Anterior cingulate cortex (tissue), 58 donors: ENCODE measurements at regions not wholly inside any gene's neighbourhood (a gene's known extent, or its start where the extent isn't known, plus 50 kb on each side); places are given as distances from the start of the nearest gene placed in this dataset.
"Not testable (repeated sequence)": the region's sequence is repeated elsewhere in the genome, so short reads cannot be mapped to it uniquely, and the experiment has no call there.

Experiments
- DNase-seq, 58 donors: peaks; one replicate each; lab custom pipeline; 2025; lab: John Stamatoyannopoulos, UW

DNA sequence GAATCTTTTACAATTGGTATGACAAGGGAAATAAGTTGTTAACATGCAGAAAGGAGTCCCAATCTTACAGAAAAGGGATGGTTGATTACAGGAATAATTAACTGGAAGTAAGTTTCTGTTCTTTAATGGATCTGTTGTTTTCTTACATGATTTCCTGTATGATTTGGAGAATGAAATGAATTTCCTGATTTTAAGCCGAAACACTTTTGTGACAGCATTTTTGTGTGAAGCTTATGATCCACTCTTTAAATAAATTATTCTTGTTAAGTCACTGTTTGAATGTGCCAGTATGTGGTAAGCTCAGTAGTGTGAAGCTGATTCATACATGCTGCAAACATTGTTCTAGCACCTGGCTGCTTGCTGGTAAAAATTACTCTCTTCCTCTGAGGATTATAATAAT is 516.2 kb downstream of the DCDC2C start:
- peak in 2 of 58 donors; percentile 8 to 13 for DNase-seq

DNA sequence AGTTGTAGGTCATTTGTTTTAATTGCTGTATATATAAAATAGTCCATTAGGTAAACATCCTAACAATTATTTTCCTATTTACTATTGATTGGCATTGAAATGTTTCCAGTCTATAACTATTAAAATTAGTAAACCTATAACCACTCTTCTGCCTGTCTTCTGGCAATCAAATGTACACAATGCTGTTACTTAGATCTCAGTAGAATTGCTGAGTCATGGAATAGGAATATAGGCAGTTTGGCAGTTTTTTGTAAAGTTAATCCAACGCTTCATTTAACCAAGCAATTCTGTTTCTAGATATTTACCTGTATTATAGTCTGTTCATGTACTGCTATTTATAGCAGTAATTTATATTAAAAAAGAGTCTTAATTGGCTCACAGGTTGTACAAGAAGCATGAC is 518.1 kb downstream of the DCDC2C start:
- no peak for DNase-seq

GRCh38 chr2:4221845-4222244 is 518.5 kb downstream of the DCDC2C start:
- no peak for DNase-seq

DNA sequence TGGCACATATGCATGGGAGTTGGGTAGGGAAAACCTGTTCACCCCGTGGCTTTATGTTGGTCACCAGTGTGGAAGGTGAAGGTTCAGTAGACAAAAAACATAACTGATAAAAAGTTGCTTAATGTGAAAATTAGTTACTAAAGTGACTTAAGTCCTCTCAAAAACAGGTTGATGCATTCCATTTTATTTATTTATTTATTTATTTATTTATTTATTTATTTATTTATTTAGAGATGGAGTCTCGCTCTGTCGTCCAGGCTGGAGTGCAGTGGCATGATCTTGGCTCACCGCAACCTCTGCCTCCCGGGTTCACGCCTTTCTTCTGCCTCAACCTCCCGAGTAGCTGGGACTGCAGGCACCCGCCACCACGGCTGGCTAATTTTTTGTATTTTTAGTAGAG is 541.0 kb downstream of the DCDC2C start:
- DNase-seq, result not testable (repeated sequence)

DNA sequence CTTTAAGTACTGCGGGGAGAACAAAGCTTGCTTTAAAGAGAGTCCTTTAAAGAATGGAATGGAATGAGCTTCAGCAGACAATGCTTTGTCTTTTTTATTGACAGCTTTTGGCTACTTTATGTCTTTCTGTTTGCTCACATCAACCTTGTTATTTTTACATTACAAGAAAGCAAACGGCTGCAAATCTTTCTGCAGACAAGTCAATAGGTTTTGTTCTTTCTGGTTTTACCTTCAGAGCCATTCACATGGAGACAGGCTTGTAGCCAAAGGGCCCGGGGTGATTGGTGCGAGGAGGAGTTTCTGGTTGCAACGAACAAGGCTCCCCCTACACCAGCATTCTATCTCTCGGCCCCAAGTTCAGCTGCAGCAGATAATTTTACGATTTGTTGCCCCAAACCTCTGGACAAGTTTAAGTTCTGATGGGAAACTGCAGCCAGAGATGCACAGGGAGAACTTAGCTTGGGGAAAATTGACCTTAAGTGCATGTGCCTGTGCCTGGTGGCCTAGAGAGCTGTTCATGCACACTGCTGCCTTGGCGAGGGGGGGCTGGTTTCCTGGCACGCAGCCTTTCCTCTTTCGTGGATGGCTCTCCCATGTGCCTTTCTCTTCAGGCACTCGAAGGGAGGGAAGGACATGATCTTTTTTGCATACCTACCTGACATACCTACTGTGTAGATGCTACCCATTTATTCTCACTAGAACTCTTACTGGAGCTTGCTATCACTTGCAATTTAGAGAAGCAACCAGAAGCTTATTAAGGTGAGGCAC is 543.2 kb downstream of the DCDC2C start:
- DNase-seq, result no peak

DNA sequence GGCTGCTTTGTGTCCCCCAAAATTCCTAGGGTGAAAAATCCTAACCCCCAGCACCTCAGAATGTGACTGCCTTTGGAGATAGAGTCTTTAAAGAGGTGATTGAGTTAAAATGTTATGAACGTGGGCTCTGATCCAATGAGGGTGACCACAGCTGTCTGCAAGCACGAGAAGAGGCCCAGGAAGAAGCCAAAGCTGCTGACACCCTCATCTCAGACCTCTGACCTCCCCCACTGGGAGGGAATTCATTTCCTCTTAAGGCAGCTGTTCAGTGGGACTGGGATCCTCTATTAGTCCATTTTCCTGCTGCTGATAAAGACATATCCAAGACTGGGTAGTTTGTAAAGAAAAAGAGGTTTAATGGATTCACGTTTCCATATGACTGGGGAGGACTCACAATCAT is 544.4 kb downstream of the DCDC2C start:
- DNase-seq, result no peak

DNA sequence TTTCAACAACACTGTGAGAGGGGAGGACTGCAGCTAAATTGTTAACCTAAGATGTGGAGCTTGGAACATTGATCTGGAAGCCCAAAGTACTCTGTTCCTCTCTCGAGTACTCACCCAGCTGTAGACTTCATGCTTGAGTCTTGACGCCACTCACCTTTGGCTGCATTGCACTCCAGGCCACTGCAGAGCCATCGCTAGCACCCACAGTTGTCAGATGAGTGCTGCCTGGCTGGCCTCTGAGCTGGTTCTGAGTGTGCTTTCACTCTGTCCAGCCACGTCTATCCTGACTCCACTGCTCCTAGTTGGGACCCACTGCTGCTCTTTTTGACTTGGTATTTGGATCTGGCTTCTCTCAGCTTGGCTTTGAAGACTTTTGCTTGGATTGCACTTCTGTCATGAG is 552.1 kb downstream of the DCDC2C start:
- DNase-seq, result no peak

- no peak for DNase-seq
These were observed 553.0 kb downstream of the DCDC2C start for GRCh38 chr2:4256351-4256750.

DNA sequence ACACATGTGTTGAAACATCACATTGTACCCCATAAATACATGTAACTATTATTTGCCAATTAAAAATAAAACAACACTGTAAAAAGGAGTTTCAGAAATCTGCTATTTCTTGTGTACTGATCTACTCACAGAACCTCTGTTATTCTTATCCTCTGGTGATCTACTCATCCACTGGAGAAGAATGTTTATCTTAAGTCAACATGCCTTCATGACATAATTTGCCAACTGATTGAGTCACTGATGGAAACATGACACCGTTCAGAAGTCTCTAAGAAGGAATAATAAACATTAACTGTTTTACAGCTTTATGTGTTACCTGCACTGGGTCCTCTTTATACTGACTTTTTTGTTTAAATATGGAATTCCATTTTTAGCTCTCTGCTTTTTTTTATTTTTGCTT is 555.2 kb downstream of the DCDC2C start:
- DNase-seq, result no peak

DNA sequence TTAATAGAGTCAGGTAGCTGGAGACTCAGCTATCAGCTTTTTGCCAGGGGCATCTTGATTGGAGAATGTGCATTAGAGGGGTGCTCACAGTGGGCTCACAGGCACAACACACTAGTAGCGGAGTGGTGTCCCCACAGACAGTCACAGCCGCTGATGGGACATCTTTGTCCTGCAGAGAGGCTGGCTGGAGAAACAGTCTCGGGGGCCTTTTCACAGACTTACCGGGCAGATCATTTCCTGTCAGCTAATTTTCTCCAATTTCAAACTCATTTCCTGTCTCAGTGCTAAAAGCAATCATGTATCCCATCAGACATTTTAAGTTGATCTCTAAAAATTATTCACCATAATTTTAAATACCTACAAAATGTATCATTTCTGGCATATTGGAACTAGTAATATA is 562.6 kb downstream of the DCDC2C start:
- no peak for DNase-seq

DNA sequence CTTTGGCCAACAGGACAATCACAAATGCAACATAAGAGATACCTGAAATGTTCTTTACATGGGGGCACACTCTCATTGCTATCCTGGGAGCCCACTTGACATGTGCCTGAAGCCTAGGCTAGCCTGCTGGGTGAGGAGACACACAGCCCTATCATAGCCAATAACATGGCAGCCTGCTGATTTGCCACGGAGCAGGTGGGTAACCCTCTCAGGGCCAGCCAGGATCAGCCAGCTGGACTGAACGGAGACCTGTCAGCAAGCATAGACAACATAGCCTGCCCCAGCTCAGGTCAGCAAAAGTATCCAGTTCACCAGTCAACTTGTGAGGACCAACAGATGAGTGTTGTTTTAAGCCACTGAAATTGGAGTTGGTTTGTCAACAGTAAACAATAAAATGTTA is 566.5 kb downstream of the DCDC2C start:
- DNase-seq, result no peak

GRCh38 chr2:4272261-4272858 is 569.0 kb downstream of the DCDC2C start:
- DNase-seq, result no peak

DNA sequence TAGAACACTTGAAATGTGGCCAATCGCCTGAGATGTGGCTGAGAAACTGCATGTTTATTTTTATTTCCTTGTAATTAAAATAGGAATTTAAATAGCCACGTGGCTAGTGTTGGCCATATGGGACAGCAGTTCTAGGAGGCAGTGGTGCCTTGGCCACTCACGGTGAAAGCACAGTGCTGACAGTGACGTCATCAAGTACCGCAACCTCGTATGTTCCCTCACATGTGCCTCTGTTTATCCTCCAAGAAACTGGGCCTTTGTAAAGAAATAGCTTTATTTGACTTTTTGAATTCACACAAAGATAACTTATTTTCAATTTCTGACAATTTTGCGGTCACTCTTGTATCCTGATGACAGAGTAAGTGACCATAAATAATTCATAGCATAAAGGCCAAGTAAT is 575.0 kb downstream of the DCDC2C start:
- DNase-seq, result no peak

DNA sequence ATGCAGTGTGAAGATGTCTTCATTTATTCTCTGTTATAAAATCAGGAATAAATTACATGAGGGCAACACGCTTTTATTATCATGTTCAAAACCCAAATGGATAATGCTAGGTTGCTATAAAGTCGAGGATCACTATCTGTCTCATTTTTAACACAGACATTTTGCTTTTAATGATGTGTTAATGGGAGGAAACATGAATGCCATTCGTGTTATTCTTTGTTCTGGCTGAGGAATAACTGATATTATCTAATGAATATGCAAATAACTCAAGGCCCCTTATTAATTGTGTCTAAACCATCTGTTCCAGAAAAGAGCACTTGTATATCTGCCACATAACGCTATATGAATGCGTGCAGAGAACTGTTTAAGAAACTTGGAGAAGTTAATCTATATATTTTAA is 576.1 kb downstream of the DCDC2C start:
- DNase-seq, result no peak

DNA sequence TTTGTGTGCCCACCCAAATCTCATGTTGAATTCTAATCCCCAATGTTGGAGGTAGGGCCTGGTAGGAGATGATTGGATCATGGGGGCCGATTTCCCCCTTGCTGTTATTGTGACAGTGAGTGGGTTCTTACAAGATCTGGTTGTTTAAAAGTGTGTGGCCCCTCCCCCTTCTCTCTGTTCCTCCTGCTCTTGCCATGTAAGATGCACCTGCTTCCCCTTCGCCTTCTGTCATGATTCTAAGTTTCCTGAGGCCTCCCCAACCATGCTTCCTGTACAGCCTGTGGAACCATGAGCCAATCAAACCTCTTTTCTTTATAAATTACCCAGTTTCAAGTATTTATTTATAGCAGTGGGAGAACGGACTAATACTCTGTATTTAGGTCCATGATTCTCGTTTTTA is 588.1 kb downstream of the DCDC2C start:
- DNase-seq, result no peak

- DNase-seq, result no peak
These were observed 592.3 kb downstream of the DCDC2C start for GRCh38 chr2:4295680-4296079.

DNA sequence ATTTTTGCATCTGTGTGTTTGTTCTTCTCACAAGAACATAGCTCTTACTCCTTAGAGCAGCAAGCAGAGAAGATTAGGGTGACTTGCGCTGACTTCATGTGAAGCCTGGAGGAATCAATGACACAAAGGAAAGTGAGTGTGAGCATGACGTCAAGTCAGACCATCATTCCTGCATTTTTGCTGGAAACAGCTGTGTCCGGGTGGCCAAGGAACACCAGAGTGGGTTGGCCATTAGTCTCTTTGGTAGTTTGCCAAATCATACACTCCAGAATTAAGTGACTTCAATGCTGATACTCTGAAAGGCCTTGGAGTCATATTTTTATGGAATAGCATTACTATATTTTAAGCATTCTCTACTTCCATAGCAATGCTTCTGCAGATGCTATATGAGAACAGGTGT is 597.2 kb downstream of the DCDC2C start:
- no peak for DNase-seq

- no peak for DNase-seq
These were observed 621.2 kb downstream of the DCDC2C start for GRCh38 chr2:4324531-4324930.

- no peak for DNase-seq
These were observed 633.5 kb downstream of the DCDC2C start for GRCh38 chr2:4336864-4337263.

DNA sequence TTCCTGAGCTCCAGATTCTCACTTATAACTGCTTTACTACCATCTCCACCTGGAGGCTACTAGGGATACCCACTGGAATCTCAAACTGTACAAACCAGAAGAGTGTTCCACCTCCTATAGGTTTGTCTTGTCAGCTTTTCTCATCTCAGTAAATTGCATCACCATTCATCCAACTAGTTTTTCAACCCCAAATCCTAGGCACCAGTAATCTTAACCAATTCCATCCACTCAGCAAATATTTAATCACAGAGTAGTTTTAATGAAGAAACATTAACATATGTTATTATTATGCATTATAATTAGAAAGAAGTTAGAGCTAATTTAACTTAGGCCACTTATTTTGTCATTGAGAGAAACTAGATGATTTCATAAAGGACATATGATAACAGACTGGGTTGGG is 635.0 kb downstream of the DCDC2C start:
- no peak for DNase-seq

- no peak for DNase-seq
These were observed 637.2 kb downstream of the DCDC2C start for GRCh38 chr2:4340536-4340935.

GRCh38 chr2:4346628-4347027 is 643.3 kb downstream of the DCDC2C start:
- no peak for DNase-seq

DNA sequence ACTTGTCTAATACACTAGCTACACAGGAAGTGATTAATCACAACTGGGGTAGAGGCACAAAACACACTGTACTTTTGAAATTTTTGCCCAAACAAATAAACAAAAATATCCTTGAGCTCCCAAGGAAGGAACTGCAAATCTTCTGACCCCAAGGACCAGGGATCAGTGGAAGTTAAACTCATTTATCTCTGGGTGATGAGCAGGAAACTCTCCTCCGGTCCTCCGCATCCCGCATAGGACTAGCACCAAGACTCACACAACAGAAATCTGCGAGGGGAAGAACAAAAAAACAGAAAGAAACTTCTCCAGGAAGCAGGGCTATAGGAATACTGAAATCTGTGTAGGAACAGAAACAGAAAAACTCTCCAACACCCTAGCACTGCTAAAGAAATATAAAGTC is 650.3 kb downstream of the DCDC2C start:
- DNase-seq, result no peak
